HG02759 (cell line): ENCODE measurements at regions not wholly inside any gene's neighbourhood (a gene's known extent, or its start where the extent isn't known, plus 50 kb on each side); places are given as distances from the start of the nearest gene placed in this dataset.

Experiments used
- ATAC-seq: cut with Tn5 transposase; IDR thresholded peaks from one replicate; pipeline ENCODE4 v1.9.1; 2021; ENCODE audit warnings: mild to moderate bottlenecking, moderate library complexity; ENCODE audit not compliant: unreplicated experiment

- peak; percentile 42 for ATAC-seq
Observed at GRCh38 chr9:4386819-4387218, 87.0 kb upstream of the GLIS3 start.

DNA sequence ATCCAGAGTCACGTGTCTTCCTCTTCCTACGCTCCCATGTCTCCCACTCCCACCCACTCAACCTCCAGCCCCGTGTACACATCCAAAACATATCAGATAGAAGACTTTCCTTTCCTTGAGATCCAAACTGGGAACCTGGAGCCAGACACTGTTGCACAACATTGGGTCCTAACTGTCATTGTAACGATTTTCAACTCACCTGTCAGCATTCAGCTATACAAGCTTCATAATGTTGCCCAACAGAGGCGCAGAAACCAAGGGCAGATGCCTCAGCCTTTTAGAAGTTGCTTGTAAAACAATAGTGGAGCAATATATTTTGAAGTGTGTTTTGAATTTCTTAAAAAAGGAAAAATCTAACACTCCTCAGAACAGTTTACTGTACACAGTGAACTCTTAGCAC is 84.9 kb upstream of the GLIS3 start:
- ATAC-seq, result no peak

GRCh38 chr9:4382722-4383317 is 83.0 kb upstream of the GLIS3 start:
- ATAC-seq, result peak; percentile 61

GRCh38 chr9:4381744-4382143 is 81.9 kb upstream of the GLIS3 start:
- ATAC-seq, result no peak

DNA sequence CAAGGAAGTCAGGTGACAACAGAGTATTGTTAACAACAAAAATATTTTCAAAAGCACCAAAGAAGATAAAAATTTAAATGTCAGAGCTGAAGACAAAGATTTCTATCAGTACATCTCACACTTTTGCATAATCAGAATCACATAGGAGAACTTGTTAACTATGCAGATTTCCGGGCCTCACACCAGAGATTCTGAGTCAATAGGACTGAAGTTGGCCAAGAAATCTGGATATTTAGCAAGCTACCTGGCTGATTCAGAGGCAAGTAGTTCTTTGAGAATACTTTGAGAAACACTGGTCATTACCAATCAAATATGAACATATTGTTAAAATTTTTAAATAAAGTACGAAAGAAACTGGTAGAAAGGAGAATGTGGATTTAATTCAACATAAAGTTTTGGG is 80.5 kb upstream of the GLIS3 start:
- ATAC-seq, result no peak

DNA sequence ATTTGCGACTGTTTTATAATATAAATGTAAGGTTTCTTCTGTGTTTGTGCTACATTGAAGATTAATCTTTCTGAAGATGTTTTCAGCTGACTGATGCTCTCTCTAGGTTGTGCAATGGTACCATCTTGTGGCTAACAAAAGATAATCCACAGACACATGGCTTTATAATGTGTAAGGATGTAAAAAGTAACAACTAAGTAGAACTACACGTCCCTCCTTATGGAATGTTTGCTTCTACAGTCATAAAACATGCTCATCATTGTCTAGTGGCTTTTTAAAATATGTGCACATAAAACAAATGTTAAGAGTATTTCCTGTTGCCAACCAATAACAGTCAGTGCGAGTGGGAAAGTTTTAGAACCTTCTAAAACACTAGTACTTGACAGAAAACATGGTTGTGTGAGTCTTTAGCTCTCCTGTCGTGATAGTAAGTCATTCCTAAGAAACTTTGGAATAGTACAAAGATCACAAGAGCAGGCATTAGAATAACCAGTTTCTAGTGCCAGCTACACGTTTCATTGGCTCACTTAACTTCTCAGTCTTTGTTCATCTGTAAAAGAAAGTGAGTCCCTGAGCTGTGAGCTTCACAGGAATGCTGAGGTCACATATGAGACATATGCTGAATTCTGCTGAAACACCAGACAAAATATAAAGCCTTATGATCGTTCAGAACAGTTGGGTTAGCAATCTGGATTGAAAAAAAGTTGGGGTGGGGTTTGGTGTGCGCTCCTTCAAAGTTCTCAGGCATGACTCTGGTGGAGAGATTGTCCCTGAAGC is 75.7 kb upstream of the GLIS3 start:
- ATAC-seq, result no peak

DNA sequence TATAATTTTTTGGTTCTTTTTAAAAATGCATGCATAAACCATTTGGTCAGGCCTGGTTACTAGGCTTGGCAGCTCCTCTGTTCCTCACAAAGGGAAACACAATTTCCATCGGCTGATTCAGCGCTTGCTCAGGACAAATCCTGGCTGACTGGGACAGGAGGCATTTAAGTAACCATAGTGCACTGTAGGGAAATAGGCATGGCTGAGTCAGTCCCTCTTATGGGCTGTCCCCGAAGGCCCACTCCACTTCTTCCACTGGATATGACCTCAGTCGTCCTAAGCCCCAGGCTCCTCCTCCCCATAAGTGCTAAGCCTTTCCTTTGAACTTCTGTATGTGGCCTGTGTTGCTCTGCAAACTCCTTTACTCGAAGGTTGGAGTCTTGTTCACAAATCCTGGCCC is 71.2 kb upstream of the GLIS3 start:
- ATAC-seq, result no peak

DNA sequence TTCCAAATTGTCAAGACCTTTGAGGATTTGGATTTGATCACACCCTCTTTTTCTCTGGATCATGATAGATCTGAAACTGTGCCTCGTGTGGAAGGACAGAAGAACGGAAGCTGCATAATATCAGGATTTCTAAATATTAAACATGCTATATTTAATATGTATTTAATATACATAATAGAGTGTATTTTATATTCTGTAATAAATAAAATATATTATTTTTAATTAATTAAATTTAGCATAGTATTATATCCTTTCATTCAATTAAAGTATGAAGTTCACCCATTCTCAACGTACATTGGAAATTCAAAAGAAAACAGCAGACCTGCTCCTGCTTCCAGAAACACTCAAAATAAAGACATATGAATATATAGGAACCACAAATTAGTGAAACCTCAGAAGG is 70.6 kb upstream of the GLIS3 start:
- no peak for ATAC-seq

GRCh38 chr9:4366591-4367330 is 66.9 kb upstream of the GLIS3 start:
- no peak for ATAC-seq

- ATAC-seq, result peak; percentile 53
Observed at GRCh38 chr9:4365055-4365454, 65.2 kb upstream of the GLIS3 start.

DNA sequence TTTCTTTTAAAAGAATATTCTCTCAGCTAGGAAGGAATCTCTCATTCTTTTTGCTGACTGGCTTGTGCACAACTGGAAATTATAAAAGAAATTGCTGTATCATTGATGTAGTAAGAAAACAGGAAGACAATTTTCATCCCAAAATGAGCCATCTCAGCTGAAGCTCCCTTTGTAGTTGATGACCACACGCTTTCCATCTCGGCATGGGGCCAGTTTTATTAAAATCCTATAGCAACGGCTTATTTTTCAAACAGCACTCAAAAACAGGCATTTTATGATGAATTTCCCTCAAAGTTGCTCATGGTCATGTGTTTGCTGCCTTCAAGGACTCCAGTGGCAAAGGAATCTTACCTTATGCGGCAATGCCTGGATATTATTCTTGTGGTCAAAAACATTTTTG is 62.4 kb upstream of the GLIS3 start:
- ATAC-seq, result no peak

- no peak for ATAC-seq
Observed at GRCh38 chr9:4359016-4359415, 59.1 kb upstream of the GLIS3 start.

- ATAC-seq, result no peak
Observed at GRCh38 chr9:4357929-4358328, 58.1 kb upstream of the GLIS3 start.

DNA sequence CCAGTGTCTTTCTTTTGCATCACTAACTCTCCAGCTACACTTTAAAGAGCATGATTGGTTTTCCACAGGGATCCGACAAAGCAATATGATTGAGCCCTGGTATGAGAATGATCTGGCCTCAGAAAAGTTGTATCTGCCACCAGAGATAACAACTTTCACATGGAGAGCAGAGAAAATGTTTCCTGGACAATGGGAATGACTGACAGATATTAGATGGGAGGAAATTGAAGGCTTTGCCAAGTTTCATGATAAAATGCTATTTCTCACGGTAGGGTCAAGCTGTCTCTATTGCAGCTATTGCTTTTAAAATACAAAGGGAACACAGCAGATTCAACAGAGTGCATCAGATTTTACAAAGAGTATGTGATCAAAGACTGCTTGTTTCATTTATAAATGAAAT is 56.4 kb upstream of the GLIS3 start:
- ATAC-seq, result no peak

- ATAC-seq, result no peak
Observed at GRCh38 chr9:4353236-4353635, 53.4 kb upstream of the GLIS3 start.

GRCh38 chr9:4349816-4350418 is 50.0 kb upstream of the GLIS3 start:
- no peak for ATAC-seq
